Prostate gland (tissue), 2 donors: ENCODE measurements at regions not wholly inside any gene's neighbourhood (a gene's known extent, or its start where the extent isn't known, plus 50 kb on each side); places are given as distances from the start of the nearest gene placed in this dataset.

ENCODE experiments used
- DNase-seq: peaks from one replicate; pipeline ENCODE4 v3.0.0-alpha.2; 2019; ENCODE audit warnings: low spot score
- H3K27ac ChIP-seq, 2 donors: fragments of 200-600 bp; sonication (generic); 2 replicates each; pipeline ENCODE4 v1.5.1; 2017 to 2019
- H3K27me3 ChIP-seq: fragments of 200-600 bp; sonication (generic); replicated peaks from 2 replicates; pipeline ENCODE4 v1.5.1; 2019; ENCODE audit not compliant: insufficient read depth
- H3K36me3 ChIP-seq, 2 donors: fragments of 200-600 bp; sonication (generic); 1 replicate in 1 of 2; 2 replicates in 1 of 2; pipeline versions ENCODE4 v1.5.1 to v1.8.1; 2017 to 2019
- H3K4me1 ChIP-seq: fragments of 200-600 bp; sonication (generic); replicated peaks from 2 replicates; pipeline ENCODE4 v1.5.1; 2019
- H3K4me3 ChIP-seq, 2 donors: fragments of 200-600 bp; sonication (generic); 2 replicates each; pipeline ENCODE4 v1.5.1; 2017 to 2019
- H3K9me3 ChIP-seq: fragments of 200-600 bp; sonication (generic); 2 replicates; pipeline ENCODE4 v1.5.1; 2017
- POLR2A ChIP-seq: fragments of 450-650 bp; IDR thresholded peaks from one replicate; pipeline ENCODE4 v1.6.1; 2016; ENCODE audit warnings: antibody characterized with exemption, mild to moderate bottlenecking
- POLR2AphosphoS5 ChIP-seq: sonication (generic); formaldehyde crosslinking; IDR thresholded peaks from one replicate; pipeline ENCODE4 v1.6.1; 2017; ENCODE audit warnings: antibody characterized with exemption
- WGBS: methylation state at CpG from one replicate; pipeline ENCODE4 v1.1.5; 2018; 5-methylcytosine and 5-hydroxymethylcytosine counted together
- intact Hi-C: fragments of 100-400 bp; cut with DNase I; formaldehyde crosslinking; loops from one replicate; pipeline ENCODE4 v1.14.2; 2022
- TF ChIP-seq, protein P1 (sequence below), 4 experiments: fragments of 200-600 bp in 2 of 4; fragments of 450-650 bp in 2 of 4; sonication (generic) in 2 of 4; IDR thresholded peaks; 1 replicate in 3 of 4; 2 replicates in 1 of 4; pipeline ENCODE4 v1.5.1; 2016 to 2019; ENCODE audit warnings: antibody characterized with exemption in 4 of 4, mild to moderate bottlenecking in 2 of 4, moderate library complexity in 2 of 4

DNA sequence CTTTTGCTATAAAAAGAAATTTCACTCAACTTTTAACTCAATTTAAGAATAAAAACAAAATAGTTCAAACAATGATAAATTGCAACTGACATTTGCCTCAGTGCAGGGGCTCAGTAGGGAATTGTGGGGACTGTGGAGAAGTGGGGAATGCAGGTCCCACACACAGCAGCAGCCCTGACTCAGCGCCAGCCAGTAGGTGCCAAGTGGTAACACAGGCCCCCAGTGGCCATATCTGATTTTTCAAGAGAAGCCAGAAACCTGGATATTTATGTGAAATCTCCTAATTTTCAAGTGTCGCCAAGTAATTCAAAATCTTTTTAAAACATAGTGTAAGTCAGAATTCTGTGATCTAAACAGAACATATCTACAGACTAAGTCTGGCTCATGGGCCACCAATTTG lies 186.3 kb downstream of the EN1 start:
- H3K9me3 ChIP-seq, result no peaks in the 10 kb centered on the region
- 96% methylated on average over 2 of the region's 2 CpGs for WGBS
- intact Hi-C loops, result no loop called here
- no peak for DNase-seq
- H3K4me1 ChIP-seq, result no peaks in the 10 kb centered on the region
- H3K27ac ChIP-seq, result no peak overlapping the region
- TF ChIP-seq, protein P1, sequence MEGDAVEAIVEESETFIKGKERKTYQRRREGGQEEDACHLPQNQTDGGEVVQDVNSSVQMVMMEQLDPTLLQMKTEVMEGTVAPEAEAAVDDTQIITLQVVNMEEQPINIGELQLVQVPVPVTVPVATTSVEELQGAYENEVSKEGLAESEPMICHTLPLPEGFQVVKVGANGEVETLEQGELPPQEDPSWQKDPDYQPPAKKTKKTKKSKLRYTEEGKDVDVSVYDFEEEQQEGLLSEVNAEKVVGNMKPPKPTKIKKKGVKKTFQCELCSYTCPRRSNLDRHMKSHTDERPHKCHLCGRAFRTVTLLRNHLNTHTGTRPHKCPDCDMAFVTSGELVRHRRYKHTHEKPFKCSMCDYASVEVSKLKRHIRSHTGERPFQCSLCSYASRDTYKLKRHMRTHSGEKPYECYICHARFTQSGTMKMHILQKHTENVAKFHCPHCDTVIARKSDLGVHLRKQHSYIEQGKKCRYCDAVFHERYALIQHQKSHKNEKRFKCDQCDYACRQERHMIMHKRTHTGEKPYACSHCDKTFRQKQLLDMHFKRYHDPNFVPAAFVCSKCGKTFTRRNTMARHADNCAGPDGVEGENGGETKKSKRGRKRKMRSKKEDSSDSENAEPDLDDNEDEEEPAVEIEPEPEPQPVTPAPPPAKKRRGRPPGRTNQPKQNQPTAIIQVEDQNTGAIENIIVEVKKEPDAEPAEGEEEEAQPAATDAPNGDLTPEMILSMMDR (IDR thresholded peaks at IDR 0.05), result no peak
- TF ChIP-seq POLR2A (no peak), POLR2AphosphoS5 (no peak)
- H3K27me3 ChIP-seq, result no peaks in the 10 kb centered on the region
- no peaks in the 10 kb centered on the region for H3K36me3 ChIP-seq
- no peak overlapping the region for H3K4me3 ChIP-seq

DNA sequence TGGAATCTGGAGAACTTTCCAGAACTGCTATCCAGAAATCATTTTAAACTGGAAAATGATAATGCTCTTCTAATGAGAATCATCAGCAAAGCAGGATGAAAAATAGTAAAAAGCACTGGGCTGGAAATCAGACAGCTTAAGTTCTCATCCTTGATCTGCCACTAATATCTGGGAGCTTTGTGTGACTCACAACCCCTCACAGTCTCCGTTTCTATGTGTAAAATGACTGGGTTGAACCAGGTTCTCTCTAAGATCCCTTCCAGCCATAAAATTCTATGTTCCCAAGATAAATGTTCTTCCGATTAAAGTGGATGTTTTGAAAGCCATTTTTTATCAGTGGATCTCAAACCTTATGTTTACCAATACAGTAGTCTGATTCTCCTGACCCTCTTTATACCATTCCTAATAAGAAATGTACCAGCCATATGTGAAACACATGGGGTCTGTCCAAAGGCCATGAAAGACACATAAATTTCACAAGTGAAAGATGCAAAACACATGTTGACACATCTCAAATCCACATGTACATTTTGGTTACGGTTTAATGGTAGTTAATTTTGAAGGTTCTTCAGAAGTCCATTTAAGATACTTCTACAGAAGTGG lies 188.8 kb downstream of the EN1 start:
- no peaks in the 10 kb centered on the region for H3K9me3 ChIP-seq
- WGBS, result 42% methylated on average over 3 of the region's 3 CpGs
- no peak overlapping the region for H3K4me3 ChIP-seq
- H3K27me3 ChIP-seq, result no peaks in the 10 kb centered on the region
- no peak for DNase-seq
- no peaks in the 10 kb centered on the region for H3K36me3 ChIP-seq
- H3K4me1 ChIP-seq, result no peaks in the 10 kb centered on the region
- intact Hi-C loops, result no loop called here
- no peak overlapping the region for H3K27ac ChIP-seq
- TF ChIP-seq POLR2A (no peak), POLR2AphosphoS5 (no peak)
- TF ChIP-seq, protein P1 (IDR thresholded peaks at IDR 0.05), result no peak

DNA sequence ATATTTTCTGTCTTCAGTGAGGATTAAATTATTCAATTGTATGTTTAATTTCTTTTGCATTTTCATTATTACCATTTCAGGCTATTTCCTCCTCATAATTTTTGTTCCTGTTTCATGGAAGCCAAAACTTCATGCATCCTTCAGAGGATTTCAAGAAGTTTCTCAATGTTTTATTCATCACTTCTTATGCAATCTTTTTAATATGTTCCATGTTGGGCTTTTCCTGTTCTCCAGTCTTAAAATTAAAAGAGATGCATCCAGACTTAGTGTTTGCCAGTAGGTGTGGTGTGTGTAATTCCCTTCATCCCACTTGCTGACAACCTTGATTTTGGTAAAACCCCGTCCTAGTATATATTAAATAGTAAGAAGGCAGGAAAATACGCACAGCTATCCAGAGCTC lies 190.0 kb downstream of the EN1 start:
- Histone ChIP-seq H3K27ac (no peak overlapping the region), H3K27me3 (no peaks in the 10 kb centered on the region), H3K4me1 (no peaks in the 10 kb centered on the region), H3K9me3 (no peaks in the 10 kb centered on the region), H3K36me3 (no peaks in the 10 kb centered on the region), H3K4me3 (no peak overlapping the region)
- 93% methylated on average over 2 of the region's 2 CpGs for WGBS
- DNase-seq, result no peak
- intact Hi-C loops, result no loop called here
- TF ChIP-seq POLR2A, result no peak
- TF ChIP-seq, protein P1 (IDR thresholded peaks at IDR 0.05), result no peak
- no peak for TF ChIP-seq POLR2AphosphoS5

DNA sequence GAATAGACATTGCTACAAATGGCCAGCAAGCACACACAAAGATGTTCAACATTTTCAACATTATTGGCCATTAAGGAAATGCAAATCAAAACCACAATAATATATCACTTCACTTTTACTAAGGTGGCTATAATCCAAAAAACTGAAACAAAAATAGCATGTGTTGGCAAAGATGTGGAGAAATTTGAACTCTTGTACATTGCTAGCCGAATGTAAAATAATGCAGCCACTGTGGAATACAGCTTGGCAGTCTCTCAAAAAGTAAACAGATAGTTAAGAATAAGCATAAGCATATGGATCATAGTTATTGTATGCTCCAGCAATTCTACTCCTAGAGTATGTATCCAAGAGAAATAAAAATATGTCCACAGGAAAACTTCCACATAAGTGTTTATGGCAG lies 192.5 kb downstream of the EN1 start:
- Histone ChIP-seq H3K27ac (no peak overlapping the region), H3K27me3 (no peaks in the 10 kb centered on the region), H3K36me3 (no peaks in the 10 kb centered on the region), H3K9me3 (no peaks in the 10 kb centered on the region), H3K4me1 (no peaks in the 10 kb centered on the region), H3K4me3 (no peak overlapping the region)
- intact Hi-C loops, result no loop called here
- DNase-seq, result no peak
- WGBS, result 50% methylated on average over 1 of the region's 1 CpG
- TF ChIP-seq POLR2AphosphoS5 (no peak), POLR2A (no peak)
- TF ChIP-seq, protein P1 (IDR thresholded peaks at IDR 0.05), result no peak

DNA sequence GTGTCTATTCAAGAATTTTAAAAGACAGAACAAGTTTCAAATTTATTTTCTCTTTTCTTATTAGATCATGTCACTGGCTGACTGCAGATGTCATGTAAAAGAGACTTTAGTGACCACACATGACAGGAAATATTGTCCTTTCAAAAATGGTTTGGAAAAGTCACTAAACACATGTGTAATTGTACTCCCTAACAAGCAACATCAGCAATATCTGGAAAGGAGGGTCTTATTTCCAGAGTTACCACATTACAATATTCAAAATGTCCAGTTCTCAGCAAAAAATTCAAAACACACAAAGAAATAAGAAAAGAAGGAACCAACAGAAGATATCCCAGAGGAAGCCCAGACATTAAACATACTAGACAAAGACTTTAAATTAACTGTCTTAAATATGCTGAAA lies 197.1 kb downstream of the EN1 start:
- Histone ChIP-seq H3K27me3 (no peaks in the 10 kb centered on the region), H3K4me3 (no peak overlapping the region), H3K27ac (no peak overlapping the region), H3K4me1 (no peaks in the 10 kb centered on the region), H3K9me3 (no peaks in the 10 kb centered on the region), H3K36me3 (no peaks in the 10 kb centered on the region)
- TF ChIP-seq POLR2A, result no peak
- TF ChIP-seq, protein P1 (IDR thresholded peaks at IDR 0.05), result no peak
- TF ChIP-seq POLR2AphosphoS5, result no peak
- intact Hi-C loops, result no loop called here
- no peak for DNase-seq
